HG02759 (cell line): ENCODE measurements at regions not wholly inside any gene's neighbourhood (a gene's known extent, or its start where the extent isn't known, plus 50 kb on each side); places are given as distances from the start of the nearest gene placed in this dataset.

ENCODE experiments used
- ATAC-seq: cut with Tn5 transposase; IDR thresholded peaks from one replicate; pipeline ENCODE4 v1.9.1; 2021; ENCODE audit warnings: mild to moderate bottlenecking, moderate library complexity; ENCODE audit not compliant: unreplicated experiment

DNA sequence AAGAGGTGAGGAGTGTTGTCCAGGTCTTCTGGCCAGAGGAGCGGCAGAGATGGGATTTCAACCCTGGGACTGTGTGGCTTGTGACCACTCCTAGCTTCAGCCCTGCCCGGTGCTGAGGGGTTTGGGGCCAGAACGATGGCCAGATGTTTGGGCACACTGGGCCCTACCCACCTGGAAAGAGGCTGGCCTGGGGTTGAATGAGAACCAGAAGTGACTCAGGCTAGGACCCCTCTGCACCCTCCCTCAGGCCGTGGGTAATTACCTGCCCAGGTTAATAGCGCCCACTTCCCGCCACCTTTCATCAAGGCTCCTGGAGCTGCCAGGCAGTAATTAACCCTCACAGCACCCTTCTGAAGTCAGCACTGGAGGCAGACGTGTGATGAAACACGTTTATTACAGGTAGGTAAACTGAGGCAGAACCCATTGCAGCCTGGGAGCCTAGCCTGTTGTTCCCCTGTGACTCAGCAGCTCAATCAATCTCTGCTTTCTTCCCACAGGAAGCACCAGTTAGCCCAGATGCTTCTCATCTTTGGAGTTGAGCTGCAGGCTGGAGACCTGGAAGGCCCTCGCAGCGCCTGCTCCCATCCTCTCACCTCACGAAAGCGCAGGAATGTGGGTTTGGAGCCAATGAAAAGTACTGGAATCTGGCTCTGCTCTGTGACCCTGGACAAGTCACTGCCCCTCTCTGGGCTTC lies 120.8 kb downstream of the CEBPB start:
- no peak for ATAC-seq

DNA sequence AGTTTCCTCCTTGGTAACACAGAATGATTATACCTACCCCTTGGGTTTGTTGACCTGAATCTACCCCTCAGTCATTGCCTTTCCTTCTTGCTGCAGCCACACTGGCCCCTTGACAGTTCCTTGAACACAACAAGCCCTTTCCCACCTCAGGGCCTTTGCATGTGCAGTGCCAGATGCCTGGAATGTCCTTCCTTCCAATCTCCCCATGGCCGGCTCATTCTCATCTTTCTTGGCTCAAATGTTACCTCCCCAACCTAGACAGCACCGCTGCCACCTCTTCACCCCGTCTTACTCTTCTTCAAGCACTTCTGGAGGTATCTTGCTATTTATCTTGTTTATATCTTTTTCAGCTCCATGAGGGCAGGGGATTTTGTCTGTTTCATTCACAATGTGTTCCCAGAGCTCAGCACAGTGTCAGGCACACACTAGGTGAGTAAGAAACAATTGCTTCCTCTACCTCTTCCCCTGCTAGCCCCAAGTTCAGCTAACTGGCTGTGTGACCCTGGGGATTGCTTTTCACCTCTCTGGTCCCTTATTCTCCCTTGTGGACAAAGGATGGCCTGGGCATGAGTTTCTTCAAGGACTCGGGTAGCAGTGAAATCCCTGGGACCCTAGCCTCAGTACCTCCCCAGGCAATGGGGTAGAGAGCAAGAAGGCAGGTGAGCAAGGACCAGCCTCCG lies 121.5 kb downstream of the CEBPB start:
- no peak for ATAC-seq

DNA sequence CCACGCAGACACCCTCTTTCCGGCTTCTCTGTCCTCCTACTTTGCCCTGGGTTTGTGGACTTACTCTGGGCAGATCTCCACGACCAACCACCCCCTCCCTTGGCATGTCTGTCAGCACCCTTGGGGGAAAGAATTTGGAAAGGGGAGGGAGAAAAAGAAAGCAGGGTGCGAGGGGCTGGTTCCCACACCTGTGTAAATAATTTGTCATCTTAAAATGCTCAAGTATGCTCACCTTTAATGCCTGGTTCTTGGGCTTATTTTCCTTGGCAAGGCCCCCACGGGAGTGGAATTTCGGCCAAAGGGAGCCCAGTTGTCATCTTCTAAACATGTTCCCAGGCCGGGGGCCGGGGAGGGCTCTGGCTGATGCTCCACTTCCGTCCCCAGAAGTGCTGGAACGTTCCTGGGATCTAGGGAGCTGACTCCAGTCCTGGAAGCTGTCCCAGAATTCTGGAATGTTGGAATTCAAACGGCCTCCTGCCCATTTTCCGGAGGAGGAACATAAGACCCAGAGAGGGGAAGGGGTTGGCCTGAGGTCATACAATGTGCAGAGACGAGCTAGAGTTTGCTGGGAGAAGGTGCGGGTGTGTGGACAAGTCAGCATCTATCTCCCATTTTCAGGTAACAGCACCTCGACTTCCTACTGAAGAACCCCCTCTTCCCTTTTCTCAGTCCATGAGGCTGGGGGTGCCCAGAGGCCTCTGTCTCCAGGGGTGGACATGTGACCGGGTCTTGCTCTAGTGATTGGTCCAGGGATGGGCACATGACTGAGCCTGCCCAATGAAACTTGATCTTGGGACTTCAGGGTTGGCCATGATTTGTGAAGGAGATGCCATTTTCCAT lies 122.3 kb downstream of the CEBPB start:
- ATAC-seq = no peak

DNA sequence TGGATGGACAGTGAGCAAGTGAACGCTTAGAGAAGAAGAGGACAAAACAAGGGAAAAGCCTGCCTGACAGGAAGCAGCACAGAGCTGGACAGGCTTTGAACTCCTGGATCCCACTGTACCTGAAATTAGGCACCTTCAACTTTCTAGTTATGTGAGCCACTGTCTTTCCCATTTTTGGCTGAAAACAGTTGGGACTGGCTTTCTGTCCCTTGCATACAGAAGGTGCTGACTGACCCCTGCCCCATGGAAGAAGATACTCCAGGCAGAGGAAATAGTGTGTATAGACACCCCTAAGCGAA lies 122.8 kb downstream of the CEBPB start:
- no peak for ATAC-seq

DNA sequence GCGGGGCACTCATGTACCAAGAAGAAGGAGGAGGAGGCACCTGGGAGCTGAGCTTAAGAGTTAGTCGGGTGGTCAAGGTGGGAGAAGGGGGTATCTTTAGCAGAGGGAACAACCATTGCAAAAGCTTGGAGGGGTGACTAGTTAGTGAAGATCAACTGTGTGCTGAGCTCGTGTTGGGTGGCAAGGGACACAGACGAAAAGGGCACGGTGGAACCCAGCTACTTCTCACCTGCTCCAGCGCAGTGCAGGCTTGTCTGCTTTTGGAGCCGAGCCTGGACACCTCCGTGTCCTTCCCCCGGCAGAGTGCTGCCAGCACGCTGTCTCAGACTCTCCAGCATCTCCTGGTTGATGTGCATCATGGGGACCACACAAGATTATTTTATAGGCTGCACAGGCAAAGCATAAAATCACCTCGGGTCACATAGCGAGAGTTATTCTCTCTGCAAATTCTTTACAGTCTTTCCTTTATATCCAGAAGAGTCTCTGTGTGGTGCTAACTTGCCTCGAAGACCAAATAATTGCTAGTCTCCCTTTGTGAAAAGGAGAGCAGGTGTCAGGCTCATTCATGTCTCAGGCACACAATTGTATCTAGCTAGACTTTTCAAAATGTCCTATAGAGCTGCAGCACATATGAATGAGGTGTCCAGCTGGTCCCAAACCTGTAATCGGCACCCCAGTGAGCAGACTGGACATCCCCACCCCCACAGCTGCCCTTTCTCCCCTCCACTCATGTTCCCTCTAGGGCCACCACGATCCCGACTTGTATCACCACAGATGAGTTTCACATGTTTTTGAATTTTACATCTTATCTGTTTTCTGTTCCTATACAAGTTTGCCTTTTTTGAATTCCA lies 123.4 kb downstream of the CEBPB start:
- ATAC-seq = no peak

DNA sequence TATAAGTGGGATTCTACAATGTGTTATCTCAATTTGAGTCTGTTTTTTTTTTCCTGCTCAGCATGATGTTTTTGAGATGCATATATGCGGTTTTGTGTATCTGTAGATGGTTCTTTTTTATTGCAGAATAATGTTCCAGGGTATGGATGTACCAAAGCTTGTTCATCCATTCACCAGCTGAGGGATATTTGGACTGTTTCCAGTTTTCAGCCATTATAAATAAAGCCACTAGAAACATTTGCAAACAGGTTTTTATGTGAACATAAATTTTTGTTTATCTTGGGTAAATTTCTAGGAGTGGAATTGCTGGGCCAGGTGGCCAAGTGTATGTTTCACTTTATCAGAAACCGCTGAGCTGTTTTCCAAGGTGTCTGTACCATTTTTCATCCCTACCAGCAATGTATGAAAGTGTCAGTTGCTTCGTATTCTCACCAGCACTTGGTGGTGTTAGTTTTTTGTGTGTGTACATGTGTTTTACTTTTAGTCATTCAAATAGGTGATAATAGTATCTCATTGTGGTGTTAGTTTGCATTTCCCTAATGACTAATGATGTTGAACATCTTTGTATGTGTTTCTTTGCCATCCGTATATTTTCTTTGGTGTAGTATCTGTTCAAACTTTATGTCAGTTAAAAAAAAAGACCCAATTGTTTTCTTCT lies 124.2 kb downstream of the CEBPB start:
- ATAC-seq = no peak

DNA sequence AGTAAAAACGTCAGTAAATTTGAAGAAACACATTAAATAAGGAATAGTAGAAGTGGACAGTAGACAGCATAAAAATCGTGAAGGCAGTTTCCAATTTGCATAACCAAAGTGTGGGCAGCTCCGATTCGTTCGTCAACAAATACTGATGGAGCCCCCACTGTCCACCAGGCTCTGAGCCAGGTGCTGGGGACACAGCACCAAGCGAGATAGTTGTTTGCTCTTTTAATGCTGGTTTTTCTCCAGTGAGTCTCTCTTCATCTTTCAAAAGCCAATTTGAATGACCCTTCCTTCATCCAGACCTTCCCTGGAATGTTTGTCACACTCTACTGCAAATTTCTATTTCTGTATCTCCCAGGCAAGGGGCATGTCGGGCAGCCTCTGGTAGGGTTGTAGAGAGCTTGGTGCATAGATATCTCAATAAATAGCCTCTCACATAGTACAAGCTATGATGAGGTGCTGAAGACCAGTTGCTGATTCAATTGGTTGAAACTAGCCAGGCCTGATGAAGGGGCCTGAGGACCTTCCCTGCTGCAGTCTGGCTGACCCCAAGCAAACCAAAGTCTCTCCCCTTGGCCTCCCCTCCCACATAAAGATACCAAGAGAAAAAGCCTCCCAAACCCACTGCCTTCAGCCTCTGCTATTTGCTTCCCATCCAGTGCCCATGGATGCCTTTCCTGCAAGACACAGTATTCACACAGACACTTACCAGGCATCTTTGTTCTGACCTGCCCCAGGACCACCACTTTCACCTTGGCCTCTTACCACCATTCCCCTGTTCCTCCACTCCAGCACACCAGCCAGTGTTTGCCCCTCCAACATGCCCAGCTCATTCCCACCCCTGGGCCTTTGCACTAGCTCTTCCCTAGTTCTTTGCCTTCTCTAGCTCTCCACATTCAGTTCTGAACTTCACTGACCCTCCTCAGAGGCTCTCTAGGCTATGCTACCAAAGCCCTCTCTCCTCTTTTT lies 125.2 kb downstream of the CEBPB start:
- no peak for ATAC-seq

DNA sequence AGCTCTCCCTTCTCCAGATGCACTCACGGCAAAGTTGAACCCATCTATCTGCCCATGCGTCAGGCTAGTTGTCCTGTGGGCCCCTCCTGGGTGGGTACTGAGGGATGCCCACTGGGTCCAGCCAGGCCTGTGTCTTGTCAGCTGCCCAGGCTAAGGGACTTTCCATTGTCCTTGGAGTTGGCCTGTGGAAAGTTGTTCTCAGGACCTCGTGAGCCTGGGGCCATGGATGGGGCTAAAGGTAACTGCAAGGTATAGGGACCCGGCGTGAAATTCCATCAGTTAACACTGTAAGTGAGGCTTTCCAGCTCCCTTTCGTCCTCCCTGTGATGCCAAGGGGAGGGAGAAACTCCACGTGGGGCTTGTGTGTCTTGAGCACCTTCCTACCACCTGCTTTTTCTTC lies 126.5 kb downstream of the CEBPB start:
- no peak for ATAC-seq

DNA sequence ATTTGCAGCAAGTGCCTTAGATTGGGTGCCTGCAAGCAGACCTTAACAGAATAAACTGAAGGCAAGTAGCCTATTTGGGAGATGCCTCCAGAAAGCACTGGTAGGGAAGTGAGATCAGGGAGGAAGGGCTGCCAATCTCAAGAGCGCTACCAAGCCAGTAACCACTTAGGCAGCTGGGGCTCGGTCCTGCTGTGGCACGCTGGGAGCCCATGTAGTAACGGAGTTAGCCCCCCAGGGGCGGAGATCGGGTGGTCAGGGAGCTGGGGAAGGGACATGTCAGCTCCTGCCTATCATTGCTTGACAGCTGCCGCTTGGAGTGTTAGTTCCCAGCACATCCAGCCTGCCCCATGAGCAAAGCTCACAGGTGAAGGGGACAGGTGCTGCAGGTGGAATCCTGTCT lies 127.0 kb downstream of the CEBPB start:
- no peak for ATAC-seq

DNA sequence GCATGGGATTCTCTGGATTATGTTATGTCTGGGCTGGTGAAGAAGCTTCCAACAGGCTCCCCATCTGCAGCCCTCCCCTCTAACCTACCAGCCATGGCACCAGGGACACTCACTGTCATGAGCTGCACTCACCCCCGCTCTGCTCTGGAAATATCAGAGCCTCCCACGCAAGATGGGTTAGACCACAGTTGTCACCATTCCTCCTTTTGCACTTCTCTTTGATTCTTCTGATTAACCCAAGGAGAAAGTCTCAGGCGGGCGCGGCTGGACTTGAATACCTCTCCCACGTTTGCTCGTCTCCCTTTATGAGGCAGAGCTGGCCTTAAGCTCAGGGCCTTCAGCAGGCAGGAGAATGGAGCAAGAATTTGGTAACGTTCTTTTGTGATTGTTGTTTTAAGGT lies 128.1 kb downstream of the CEBPB start:
- ATAC-seq = no peak

DNA sequence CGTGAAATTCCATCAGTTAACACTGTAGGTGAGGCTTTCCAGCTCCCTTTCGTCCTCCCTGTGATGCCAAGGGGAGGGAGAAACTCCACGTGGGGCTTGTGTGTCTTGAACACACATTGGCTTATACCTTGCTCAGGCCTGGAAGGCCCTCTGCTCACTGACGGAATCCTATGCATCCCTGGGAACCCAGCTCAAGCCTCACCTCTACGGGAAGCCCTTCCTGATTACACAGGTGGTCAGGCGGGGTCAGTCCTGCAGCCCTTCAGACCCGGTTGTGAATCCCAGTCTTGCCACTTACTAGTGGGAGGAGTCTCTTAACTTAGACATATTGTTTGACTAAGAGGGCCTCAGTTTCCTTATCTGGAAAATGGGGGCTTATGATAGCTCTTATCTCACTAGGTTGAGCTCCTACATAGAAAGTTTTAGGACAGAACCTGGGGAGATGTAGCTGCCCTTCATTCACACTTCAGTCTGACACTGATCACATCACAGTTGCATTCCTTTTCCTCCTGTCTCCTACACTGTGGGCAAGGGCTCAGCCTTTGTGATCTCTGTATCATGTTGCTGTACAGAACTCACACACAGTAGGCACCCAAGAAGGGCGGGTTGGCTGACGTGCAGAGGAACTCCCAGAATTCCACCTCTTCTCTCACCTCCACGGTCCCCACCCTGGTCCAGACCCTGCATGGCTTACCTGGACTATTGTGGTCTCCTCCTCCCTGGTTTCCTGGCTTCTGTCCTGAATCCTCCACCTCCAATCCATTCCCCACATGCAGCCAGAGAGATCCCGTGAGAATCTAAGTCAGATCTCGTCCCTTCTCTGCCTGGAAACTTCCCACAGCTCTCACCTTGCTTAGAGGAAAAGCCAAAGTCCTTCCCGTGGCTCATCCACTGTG lies 129.6 kb downstream of the CEBPB start:
- no peak for ATAC-seq

DNA sequence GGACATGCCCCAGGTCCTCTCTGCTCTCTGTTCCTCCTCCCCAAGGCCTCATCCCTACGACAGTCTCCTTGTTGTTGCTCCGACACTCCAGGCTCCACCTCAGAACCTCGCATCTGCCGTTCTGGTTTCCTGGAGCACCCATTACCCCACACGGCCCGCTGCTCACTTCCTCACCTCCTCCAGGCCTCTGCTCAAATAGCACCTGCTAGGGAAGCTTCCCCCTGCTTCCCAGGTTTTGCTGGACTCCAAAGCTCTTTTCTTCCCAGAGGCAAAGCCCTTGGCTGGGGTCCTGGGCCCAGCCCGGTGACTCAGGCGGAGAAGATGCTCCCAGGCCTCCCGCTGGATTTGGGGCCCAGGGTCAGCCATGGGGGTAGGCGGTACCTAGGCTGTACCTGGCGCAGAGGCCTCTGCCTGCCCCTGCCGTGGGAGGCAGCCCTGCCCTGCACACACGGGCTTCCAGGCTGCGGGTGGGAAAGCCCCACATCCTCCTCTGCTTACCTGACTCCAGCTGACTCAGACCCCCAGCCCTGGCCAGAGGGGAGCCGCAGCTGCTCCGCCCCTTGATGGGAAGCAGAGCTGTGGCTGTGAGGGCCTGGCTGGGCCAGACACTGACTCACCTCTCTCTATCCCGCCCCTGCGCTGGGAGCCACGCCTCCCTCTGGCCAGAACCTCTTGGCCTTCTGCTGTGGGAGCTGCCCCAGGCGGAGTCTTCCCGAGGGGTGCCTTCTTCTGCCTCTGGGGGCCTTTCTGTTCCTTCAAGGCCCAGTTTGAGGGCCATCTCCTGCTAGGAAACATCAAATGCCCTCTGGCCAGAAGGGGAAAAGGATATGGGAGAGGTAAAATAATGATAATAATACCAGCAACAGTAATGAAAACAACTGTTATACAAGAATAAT lies 130.5 kb downstream of the CEBPB start:
- ATAC-seq = no peak

DNA sequence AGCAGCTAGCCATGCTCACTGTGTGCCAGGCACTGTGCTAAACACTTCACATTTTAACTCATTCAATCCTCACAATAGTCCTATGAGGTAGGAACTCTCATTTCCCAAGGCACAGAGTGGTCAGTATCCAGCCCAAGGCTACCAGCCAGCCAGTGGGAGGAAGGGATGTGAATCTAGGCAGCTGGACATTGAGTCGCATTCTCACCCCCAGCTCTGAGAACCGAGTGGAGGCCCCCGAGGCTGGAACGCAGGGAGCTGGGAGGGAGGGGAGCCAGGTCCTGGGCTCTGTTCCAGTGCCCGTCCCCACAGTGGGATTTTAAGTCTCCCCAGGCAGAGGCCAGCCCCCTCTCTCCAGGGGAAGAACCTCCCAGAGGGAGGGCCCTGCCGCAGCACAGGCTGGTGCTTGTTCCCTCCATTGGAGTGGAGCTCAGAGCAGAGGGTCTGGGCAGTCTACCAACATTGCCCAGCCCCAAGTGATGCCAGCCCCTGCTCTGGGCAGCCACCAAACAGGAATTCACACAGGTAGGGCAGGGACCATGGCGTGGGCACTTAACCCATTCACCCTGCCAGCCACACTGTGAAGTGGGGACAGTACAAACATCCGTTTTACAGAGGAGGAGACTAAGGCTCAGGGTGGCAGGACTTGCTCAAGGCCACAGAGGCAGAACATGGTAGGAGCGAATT lies 131.3 kb downstream of the CEBPB start:
- ATAC-seq = no peak

DNA sequence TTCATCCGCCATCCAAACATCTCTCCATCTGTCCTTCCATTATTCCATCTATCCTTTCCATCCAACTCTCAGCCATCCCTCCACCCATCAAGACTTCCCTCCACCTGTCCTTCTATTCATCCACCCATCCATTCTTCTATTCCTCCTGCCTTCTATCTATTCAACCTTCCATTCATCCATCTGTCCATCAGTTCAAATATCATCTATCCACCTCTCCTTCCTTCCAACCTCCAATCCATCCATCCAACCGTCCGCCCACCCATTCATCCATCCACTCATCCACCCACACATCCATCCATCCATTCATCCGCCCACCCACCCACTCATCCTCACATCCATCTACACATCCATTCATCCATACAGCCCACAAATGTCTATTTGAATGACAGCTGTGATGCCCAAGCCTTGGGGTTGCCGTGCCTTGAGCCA lies 132.1 kb downstream of the CEBPB start:
- ATAC-seq = no peak

DNA sequence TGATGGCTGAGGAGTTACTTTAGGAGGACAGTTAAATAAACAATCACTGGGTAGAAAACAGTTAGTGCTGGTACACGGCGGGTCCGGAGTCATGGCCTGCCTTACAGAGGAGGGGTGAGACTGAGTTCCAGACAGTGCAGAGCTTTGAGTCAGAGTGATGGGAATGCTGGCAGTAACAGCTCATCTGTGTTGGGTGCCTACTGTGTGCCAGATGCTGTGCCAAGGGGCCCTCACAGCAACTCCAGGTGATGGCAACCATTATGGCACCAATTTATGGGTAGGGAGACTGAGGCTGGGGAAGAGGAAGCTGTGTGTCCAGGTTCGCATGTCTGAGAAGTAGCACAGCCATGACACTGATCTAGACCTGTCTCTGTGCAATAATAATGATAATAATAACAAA lies 132.6 kb downstream of the CEBPB start:
- no peak for ATAC-seq

DNA sequence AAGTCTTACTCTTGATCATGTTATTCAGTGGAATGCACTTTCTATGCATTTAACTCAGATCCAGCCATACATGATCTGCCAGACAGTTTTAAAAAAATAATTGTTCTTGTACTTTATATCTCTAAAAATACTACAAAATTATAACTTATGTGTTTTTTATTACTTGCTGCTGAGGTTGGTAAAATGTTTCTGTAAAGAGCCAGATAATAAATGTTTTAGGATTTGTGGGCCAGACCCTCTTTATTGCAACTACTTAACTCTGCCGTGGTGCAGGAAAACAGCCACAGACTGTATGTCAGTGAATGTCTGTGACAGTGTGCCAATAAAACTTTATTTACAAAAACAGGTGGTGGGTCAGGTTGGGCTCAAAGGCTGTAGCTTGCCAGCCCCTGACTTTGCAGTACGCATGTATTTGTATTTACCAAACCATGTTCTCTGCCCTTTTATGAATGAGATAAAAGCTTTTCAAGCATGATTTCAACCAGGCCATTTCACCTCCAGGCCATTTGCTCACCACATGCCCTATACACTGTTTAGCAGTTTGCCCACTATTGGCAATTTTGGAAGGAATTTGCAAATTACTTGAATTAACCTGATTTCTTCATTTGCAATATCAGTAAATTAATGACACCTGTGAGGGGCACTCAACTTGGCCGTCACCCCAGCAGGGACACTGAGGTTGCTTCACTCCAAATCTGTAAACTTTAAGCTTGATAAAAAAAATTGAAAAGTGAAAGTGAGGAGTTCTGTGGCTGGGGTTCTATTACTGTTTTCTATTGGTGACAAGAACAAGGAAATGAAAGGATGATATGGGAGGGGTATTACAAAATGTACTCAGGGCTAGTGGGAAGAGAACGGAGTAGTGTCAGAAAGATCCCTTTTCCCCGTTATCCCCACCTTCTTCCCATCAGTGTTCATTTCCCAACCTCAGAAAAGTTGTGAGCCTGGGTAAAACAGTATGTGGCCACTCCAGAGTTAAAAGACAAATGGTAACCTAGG lies 133.4 kb downstream of the CEBPB start:
- ATAC-seq = no peak
